ENCODE measurements at regions not wholly inside any gene's neighbourhood (a gene's known extent, or its start where the extent isn't known, plus 50 kb on each side); places are given as distances from the start of the nearest gene placed in this dataset.

GRCh38 chr3:5431146-5431545, 243.6 kb downstream of the EDEM1 start:
- TF ChIP-seq, protein P1, sequence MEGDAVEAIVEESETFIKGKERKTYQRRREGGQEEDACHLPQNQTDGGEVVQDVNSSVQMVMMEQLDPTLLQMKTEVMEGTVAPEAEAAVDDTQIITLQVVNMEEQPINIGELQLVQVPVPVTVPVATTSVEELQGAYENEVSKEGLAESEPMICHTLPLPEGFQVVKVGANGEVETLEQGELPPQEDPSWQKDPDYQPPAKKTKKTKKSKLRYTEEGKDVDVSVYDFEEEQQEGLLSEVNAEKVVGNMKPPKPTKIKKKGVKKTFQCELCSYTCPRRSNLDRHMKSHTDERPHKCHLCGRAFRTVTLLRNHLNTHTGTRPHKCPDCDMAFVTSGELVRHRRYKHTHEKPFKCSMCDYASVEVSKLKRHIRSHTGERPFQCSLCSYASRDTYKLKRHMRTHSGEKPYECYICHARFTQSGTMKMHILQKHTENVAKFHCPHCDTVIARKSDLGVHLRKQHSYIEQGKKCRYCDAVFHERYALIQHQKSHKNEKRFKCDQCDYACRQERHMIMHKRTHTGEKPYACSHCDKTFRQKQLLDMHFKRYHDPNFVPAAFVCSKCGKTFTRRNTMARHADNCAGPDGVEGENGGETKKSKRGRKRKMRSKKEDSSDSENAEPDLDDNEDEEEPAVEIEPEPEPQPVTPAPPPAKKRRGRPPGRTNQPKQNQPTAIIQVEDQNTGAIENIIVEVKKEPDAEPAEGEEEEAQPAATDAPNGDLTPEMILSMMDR (conservative IDR thresholded peaks at IDR 0.05; ENCODE audit: low read length), result no peak
- no peak for TF ChIP-seq EZH2phosphoT487 (IDR thresholded peaks at IDR 0.05; ENCODE audit: borderline replicate concordance, low read depth, low read length)

Measured in OCI-LY7 (cell line).